ENCODE measurements at regions not wholly inside any gene's neighbourhood (a gene's known extent, or its start where the extent isn't known, plus 50 kb on each side); places are given as distances from the start of the nearest gene placed in this dataset.
"Not testable (repeated sequence)": the region's sequence is repeated elsewhere in the genome, so short reads cannot be mapped to it uniquely, and the experiment has no call there.

DNA sequence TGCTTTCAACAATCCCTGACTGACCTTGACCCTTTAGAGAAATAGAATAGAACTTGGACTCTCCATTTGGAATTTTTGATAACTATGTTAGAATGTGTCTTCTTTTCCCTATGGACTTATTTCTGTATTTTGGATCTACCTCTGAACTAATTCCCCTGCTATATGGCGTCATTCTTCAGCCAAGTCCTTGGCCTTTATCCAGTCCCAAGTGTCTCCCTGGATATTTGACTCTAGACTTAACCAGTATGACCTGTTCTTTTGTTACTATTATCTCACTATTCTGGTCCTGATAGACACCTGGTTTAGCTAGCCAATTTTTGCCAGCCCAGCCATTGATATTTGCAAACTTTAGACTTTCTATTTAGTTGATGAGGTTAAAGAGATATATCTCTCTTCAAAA lies 186.8 kb downstream of the KCNS3 start:
- DNase-seq = no peak

- DNase-seq = no peak
Observed at GRCh38 chr2:18063826-18064470, 185.5 kb downstream of the KCNS3 start.

DNA sequence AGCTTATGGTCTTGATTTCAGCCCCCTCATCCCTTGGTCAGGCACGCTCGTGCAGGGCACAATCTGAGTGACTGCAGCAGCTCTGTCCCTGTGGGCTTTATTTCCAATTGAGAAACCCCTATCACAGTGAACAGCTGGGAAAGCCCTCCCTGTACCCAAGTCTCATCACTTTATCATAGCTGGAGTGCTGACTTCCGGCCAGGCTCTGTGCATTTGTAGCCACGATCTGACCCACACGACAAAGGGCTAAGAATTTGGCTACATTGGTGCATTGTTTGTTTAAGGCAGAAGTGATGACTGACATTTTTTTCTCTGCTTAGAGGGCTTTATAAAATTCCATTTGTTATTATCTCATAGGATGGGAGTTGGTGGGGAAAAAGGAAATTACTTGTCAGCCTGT lies 184.4 kb downstream of the KCNS3 start:
- DNase-seq = no peak

GRCh38 chr2:18061717-18062116 lies 183.2 kb downstream of the KCNS3 start:
- no peak for DNase-seq

DNA sequence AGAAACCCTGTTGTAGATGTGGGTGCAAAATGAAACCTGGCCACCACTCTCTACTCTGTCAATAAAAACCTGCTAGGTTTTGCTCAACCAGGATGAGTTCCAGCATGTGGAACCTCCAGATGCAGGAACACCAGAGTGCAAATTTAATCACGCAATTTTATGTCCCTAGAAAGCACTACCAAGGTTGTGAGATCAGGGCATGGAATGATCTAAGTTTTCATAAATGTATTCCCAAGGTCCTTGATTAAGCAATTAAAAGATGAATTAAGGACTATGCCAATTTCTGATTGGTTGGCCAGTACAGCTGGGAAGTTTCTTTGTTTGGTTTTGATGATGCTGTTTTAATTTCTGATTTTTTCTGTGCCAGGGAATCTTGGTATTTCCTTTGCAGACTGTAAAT lies 179.2 kb downstream of the KCNS3 start:
- DNase-seq = no peak

DNA sequence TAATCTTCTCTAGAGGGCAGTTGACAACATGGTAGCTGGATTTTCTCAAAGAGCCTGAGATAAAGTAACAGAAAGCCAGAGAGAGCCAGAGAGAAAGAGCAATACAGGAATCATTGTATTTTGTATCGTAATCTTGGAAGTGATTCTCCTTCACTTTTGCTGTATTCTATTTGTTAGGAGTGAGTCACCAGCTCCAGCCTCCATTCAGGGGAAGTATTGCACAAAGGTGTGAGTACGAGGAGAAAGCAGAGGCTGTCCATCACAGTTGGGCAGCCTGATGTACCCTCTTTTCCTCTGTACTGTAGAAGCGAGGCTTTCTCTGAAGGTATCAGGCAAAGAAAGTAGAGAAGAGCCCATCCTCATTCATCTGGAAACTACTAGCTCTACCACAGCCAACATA lies 176.8 kb downstream of the KCNS3 start:
- DNase-seq = no peak

GRCh38 chr2:18050001-18050400 lies 171.5 kb downstream of the KCNS3 start:
- DNase-seq = no peak

GRCh38 chr2:18049325-18049724 lies 170.9 kb downstream of the KCNS3 start:
- DNase-seq = no peak

GRCh38 chr2:18047896-18048657 lies 169.6 kb downstream of the KCNS3 start:
- DNase-seq = no peak

DNA sequence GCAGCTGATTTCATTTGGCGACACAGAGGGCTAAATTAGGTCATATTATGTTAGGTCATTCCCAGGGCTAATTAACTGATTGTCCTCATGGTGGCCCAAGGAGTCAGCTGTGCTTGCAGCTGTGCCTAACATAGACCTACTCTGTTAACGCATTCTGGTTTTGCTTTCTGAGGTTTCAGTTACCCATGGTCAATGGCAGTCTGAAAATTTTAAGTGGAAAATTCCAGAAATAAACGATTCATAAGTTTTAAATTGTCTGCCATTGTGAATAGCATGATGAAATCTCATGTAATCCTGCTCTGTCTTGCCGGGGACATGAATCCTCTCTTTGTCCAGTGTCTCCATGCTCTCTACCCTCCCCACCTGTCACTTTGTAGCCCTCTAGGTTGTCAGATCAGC lies 168.7 kb downstream of the KCNS3 start:
- peak; percentile 7 for DNase-seq

- no peak for DNase-seq
Observed at GRCh38 chr2:18046558-18047212, 168.2 kb downstream of the KCNS3 start.

DNA sequence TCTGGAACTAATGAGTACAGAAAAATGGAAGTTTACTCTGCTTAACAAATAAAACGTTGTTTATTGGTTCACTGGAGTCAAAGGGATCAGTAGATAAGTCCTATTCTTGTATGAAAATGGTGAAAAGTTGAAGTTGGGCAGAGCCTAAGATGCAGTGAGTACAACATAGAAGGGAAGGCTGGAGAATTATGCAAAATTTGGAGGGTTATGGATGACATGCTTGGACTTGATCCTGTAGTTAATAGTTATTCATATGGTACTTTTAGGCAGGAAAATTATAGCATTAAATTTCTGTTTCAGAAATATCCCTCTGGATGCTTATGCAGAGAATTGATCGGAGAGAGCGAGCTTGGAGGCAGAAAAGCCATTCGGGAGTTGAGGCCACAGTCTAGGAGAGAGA lies 167.6 kb downstream of the KCNS3 start:
- no peak for DNase-seq

- DNase-seq = no peak
Observed at GRCh38 chr2:18045230-18045629, 166.8 kb downstream of the KCNS3 start.

DNA sequence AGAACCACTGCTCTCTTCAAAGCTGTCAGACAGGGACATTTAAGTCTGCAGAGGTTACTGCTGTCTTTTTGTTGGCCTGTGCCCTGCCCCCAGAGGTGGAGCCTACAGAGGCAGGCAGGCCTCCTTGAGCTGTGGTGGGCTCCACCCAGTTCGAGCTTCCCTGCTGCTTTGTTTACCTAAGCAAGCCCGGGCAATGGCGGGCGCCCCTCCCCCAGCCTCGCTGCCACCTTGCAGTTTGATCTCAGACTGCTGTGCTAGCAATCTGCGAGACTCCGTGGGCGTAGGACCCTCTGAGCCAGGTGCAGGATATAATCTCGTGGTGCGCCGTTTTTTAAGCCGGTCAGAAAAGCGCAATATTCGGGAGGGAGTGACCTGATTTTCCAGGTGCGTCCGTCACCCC lies 138.9 kb downstream of the KCNS3 start:
- DNase-seq = not testable (repeated sequence)

GRCh38 chr2:18009891-18010290 lies 131.4 kb downstream of the KCNS3 start:
- DNase-seq = no peak

GRCh38 chr2:18005411-18005810 lies 126.9 kb downstream of the KCNS3 start:
- DNase-seq = no peak

DNA sequence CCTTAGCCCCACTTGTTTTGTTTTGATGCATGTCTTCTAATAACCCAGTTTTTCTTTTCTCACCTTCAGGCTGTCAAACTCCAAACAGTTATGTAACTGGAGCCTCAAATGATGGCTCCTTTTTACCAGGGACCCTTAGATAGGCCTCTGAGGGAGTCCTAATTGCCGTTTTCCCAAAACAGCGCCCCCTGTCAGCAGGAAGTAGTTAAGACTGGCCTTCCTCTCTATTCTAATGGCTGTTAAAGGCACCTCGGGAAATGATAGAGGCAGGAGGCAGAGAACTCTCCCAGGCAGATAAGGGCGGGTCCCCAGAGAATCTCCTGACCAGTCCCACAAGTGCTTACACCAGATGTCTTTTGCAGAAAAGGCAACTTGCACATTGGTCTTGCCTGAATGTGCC lies 123.2 kb downstream of the KCNS3 start:
- no peak for DNase-seq

DNA sequence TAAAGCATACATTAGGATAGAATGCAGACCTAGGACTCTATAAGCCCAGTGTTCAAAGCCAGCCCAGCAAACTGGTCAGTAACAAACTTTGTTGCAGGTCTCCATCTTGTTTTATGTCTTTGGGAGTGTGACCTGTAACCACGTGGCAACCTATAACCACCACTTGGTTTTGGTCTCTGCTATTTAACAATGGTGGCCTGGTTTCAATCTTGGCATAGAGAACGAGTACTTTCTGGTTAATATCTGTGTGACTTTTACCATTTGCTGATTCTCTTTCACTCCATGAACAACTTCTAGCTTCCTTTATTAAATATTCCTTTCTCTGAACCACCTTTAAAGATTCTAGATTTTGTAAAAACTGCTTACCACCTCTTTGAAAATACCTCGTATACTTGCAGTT lies 118.5 kb downstream of the KCNS3 start:
- no peak for DNase-seq

DNA sequence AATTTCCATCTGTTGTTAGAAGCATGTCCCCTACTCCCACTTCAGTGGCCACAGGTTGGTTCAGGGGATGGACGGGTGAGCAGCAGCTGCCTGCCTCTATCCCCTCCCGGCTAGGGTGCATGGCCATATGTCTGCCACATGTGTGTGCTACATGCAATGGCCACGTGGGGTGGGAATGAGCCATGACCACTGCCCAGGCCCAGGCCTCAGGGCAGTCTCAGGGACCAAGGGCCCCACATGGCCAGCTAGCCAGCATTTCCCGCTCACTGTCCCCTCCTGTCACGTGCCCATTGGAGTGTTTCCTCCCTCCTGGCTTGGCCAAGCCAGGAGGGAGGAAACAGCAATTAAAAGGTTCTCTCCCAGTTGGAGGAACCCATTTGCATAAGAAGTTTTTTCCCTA lies 117.1 kb downstream of the KCNS3 start:
- no peak for DNase-seq
